ENCODE measurements at regions not wholly inside any gene's neighbourhood (a gene's known extent, or its start where the extent isn't known, plus 50 kb on each side); places are given as distances from the start of the nearest gene placed in this dataset.

DNA sequence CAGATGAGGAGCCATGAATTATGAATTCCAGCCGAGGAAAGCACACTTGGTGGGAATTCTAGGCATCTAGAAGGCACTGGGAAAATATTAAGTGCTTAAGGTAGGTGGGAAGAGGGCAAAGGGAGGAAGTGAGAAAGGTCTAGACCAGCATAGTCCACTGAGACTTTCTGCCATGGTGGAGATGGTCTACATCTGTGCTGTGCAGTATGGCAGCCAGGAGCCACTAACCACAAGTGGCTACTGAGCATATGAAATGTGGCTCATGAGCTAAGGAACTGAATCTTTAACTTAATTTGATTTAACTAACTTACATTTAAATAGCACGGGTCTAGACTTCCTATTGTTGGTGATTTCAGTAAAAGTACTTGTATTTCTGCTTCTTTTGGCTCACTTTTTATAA, 82.5 kb upstream of the SEM1 start:
- Histone ChIP-seq H3K9me3 (ENCODE audit: insufficient read depth, low read depth, low read length) (no peaks in the 10 kb centered on the region), H3K27me3 (ENCODE audit: insufficient read depth, low read length) (no peaks in the 10 kb centered on the region), H3K36me3 (ENCODE audit: insufficient read depth, low read length) (no peaks in the 10 kb centered on the region), H3K27ac (ENCODE audit: low read depth, low read length) (no peak overlapping the region), H4K20me1 (ENCODE audit: insufficient read depth, low read length) (no peaks in the 10 kb centered on the region), H3K9ac (ENCODE audit: low read length) (no peak overlapping the region), H2AFZ (ENCODE audit: low read depth, low read length) (no peak overlapping the region), H3K79me2 (ENCODE audit: insufficient read depth, low read length) (no peaks in the 10 kb centered on the region), H3K4me2 (ENCODE audit: low read length) (no peak overlapping the region), H3K4me3 (ENCODE audit: insufficient read depth, low read depth, low read length) (no peak overlapping the region), H3K4me1 (ENCODE audit: insufficient read depth, low read length) (no peaks in the 10 kb centered on the region)
- TF ChIP-seq, protein P1, sequence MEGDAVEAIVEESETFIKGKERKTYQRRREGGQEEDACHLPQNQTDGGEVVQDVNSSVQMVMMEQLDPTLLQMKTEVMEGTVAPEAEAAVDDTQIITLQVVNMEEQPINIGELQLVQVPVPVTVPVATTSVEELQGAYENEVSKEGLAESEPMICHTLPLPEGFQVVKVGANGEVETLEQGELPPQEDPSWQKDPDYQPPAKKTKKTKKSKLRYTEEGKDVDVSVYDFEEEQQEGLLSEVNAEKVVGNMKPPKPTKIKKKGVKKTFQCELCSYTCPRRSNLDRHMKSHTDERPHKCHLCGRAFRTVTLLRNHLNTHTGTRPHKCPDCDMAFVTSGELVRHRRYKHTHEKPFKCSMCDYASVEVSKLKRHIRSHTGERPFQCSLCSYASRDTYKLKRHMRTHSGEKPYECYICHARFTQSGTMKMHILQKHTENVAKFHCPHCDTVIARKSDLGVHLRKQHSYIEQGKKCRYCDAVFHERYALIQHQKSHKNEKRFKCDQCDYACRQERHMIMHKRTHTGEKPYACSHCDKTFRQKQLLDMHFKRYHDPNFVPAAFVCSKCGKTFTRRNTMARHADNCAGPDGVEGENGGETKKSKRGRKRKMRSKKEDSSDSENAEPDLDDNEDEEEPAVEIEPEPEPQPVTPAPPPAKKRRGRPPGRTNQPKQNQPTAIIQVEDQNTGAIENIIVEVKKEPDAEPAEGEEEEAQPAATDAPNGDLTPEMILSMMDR (IDR thresholded peaks at IDR 0.05; ENCODE audit: insufficient read depth, low read depth, low read length): no peak
- no peak for TF ChIP-seq EZH2 (IDR thresholded peaks at IDR 0.05; ENCODE audit: insufficient read depth, low read length)
- FAIRE-seq (no peak), DNase-seq (ENCODE audit: low read depth) (no peak)
- no peaks in the 10 kb centered on the region for H3K9me3 Mint-ChIP-seq (ENCODE audit: unreplicated experiment)
- H3K36me3 Mint-ChIP-seq (ENCODE audit: low read depth, unreplicated experiment): no peaks in the 10 kb centered on the region
- H3K27ac Mint-ChIP-seq (ENCODE audit: unreplicated experiment): no peak overlapping the region
- no peak overlapping the region for H3K4me3 Mint-ChIP-seq (ENCODE audit: unreplicated experiment)
- H3K4me1 Mint-ChIP-seq (ENCODE audit: low read depth, unreplicated experiment): no peaks in the 10 kb centered on the region
- H3K27me3 Mint-ChIP-seq (ENCODE audit: low read depth, unreplicated experiment): peaks cover 10% of the 10 kb centered on the region

GRCh38 chr7:96794063-96794462, 84.4 kb upstream of the SEM1 start:
- no peaks in the 10 kb centered on the region for H3K9me3 Mint-ChIP-seq (ENCODE audit: unreplicated experiment)
- no peaks in the 10 kb centered on the region for H4K20me1 ChIP-seq (ENCODE audit: insufficient read depth, low read length)
- no peak for FAIRE-seq
- no peak overlapping the region for H3K9ac ChIP-seq (ENCODE audit: low read length)
- H3K27me3 ChIP-seq (ENCODE audit: insufficient read depth, low read length): no peaks in the 10 kb centered on the region
- H3K27ac ChIP-seq (ENCODE audit: low read depth, low read length): no peak overlapping the region
- no peak overlapping the region for H3K4me2 ChIP-seq (ENCODE audit: low read length)
- H3K4me1 ChIP-seq (ENCODE audit: insufficient read depth, low read length): no peaks in the 10 kb centered on the region
- H3K36me3 Mint-ChIP-seq (ENCODE audit: low read depth, unreplicated experiment): no peaks in the 10 kb centered on the region
- TF ChIP-seq, protein P1 (IDR thresholded peaks at IDR 0.05; ENCODE audit: insufficient read depth, low read depth, low read length): no peak
- TF ChIP-seq EZH2 (IDR thresholded peaks at IDR 0.05; ENCODE audit: insufficient read depth, low read length): no peak
- no peak overlapping the region for H3K4me3 ChIP-seq (ENCODE audit: insufficient read depth, low read depth, low read length)
- no peaks in the 10 kb centered on the region for H3K4me1 Mint-ChIP-seq (ENCODE audit: low read depth, unreplicated experiment)
- H2AFZ ChIP-seq (ENCODE audit: low read depth, low read length): no peak overlapping the region
- H3K27me3 Mint-ChIP-seq (ENCODE audit: low read depth, unreplicated experiment): peaks cover 10% of the 10 kb centered on the region
- DNase-seq (ENCODE audit: low read depth): no peak
- H3K36me3 ChIP-seq (ENCODE audit: insufficient read depth, low read length): no peaks in the 10 kb centered on the region
- no peak overlapping the region for H3K4me3 Mint-ChIP-seq (ENCODE audit: unreplicated experiment)
- H3K27ac Mint-ChIP-seq (ENCODE audit: unreplicated experiment): no peak overlapping the region
- no peaks in the 10 kb centered on the region for H3K79me2 ChIP-seq (ENCODE audit: insufficient read depth, low read length)
- no peaks in the 10 kb centered on the region for H3K9me3 ChIP-seq (ENCODE audit: insufficient read depth, low read depth, low read length)

DNA sequence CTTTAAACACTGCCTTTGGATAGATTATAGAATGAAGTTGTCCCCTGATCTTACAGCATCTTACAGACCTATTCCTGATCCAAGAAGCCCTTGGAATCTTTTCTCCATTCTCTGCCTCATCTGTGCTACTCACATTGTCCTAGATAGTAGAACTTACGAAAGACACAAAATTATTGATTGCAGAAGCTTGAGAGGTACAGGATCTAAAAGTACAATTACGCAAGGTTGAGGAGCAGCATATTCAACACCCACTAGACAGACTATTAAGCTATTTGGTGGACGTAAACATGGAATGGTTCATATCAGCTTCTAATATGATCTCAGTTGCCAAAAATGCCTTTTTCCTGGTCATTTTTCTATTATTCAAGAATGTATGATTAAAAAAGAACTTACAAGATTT, 90.5 kb upstream of the SEM1 start:
- H3K4me2 ChIP-seq (ENCODE audit: low read length): no peak overlapping the region
- no peaks in the 10 kb centered on the region for H3K79me2 ChIP-seq (ENCODE audit: insufficient read depth, low read length)
- H2AFZ ChIP-seq (ENCODE audit: low read depth, low read length): no peak overlapping the region
- H3K36me3 ChIP-seq (ENCODE audit: insufficient read depth, low read length): no peaks in the 10 kb centered on the region
- DNase-seq (ENCODE audit: low read depth) (no peak), FAIRE-seq (no peak)
- Mint-ChIP-seq H3K4me1 (ENCODE audit: low read depth, unreplicated experiment) (no peaks in the 10 kb centered on the region), H3K9me3 (ENCODE audit: unreplicated experiment) (no peaks in the 10 kb centered on the region), H3K27ac (ENCODE audit: unreplicated experiment) (no peak overlapping the region), H3K36me3 (ENCODE audit: low read depth, unreplicated experiment) (no peaks in the 10 kb centered on the region), H3K27me3 (ENCODE audit: low read depth, unreplicated experiment) (no peaks in the 10 kb centered on the region), H3K4me3 (ENCODE audit: unreplicated experiment) (no peak overlapping the region)
- no peaks in the 10 kb centered on the region for H3K27me3 ChIP-seq (ENCODE audit: insufficient read depth, low read length)
- H3K27ac ChIP-seq (ENCODE audit: low read depth, low read length): no peak overlapping the region
- H3K4me1 ChIP-seq (ENCODE audit: insufficient read depth, low read length): no peaks in the 10 kb centered on the region
- no peaks in the 10 kb centered on the region for H3K9me3 ChIP-seq (ENCODE audit: insufficient read depth, low read depth, low read length)
- no peak overlapping the region for H3K4me3 ChIP-seq (ENCODE audit: insufficient read depth, low read depth, low read length)
- no peaks in the 10 kb centered on the region for H4K20me1 ChIP-seq (ENCODE audit: insufficient read depth, low read length)
- no peak overlapping the region for H3K9ac ChIP-seq (ENCODE audit: low read length)
- TF ChIP-seq EZH2 (IDR thresholded peaks at IDR 0.05; ENCODE audit: insufficient read depth, low read length): no peak
- TF ChIP-seq, protein P1 (IDR thresholded peaks at IDR 0.05; ENCODE audit: insufficient read depth, low read depth, low read length): no peak
